ENCODE measurements at regions not wholly inside any gene's neighbourhood (a gene's known extent, or its start where the extent isn't known, plus 50 kb on each side); places are given as distances from the start of the nearest gene placed in this dataset.

GRCh38 chr5:116685931-116686330, 111.3 kb upstream of the SEMA6A start:
- no peak for ATAC-seq
- DNase-seq: no peak

- ATAC-seq: no peak
- no peak for DNase-seq
Measured at GRCh38 chr5:116685069-116685468, 110.4 kb upstream of the SEMA6A start.

- DNase-seq: no peak
- ATAC-seq: no peak
Measured at GRCh38 chr5:116681334-116682013, 106.9 kb upstream of the SEMA6A start.

- DNase-seq (no peak), ATAC-seq (no peak)
Measured at GRCh38 chr5:116675626-116675910, 100.9 kb upstream of the SEMA6A start.

- DNase-seq: no peak
Measured at GRCh38 chr5:116674881-116675625, 100.4 kb upstream of the SEMA6A start.

GRCh38 chr5:116673453-116673852, 98.8 kb upstream of the SEMA6A start:
- no peak for ATAC-seq

More at GRCh38 chr5:116674881-116675625, 100.4 kb upstream of the SEMA6A start:
- ATAC-seq: no peak

GRCh38 chr5:116672203-116672602, 97.6 kb upstream of the SEMA6A start:
- no peak for ATAC-seq
- DNase-seq: no peak

More at GRCh38 chr5:116673453-116673852, 98.8 kb upstream of the SEMA6A start:
- no peak for DNase-seq

GRCh38 chr5:116671211-116671736, 96.7 kb upstream of the SEMA6A start:
- peak; percentile 46 for ATAC-seq
- no peak for DNase-seq

- DNase-seq: no peak
- no peak for ATAC-seq
Measured at GRCh38 chr5:116669261-116670031, 94.8 kb upstream of the SEMA6A start.

- no peak for DNase-seq
- ATAC-seq: no peak
Measured at GRCh38 chr5:116668390-116668789, 93.8 kb upstream of the SEMA6A start.

GRCh38 chr5:116666901-116667300, 92.3 kb upstream of the SEMA6A start:
- DNase-seq (no peak), ATAC-seq (no peak)

GRCh38 chr5:116664988-116665387, 90.4 kb upstream of the SEMA6A start:
- DNase-seq (no peak), ATAC-seq (no peak)

GRCh38 chr5:116663081-116663480, 88.5 kb upstream of the SEMA6A start:
- DNase-seq: no peak
- ATAC-seq: no peak

GRCh38 chr5:116661419-116661818, 86.8 kb upstream of the SEMA6A start:
- ATAC-seq (no peak), DNase-seq (no peak)

GRCh38 chr5:116660929-116661328, 86.3 kb upstream of the SEMA6A start:
- no peak for ATAC-seq

GRCh38 chr5:116658830-116659229, 84.2 kb upstream of the SEMA6A start:
- ATAC-seq (no peak), DNase-seq (no peak)

More at GRCh38 chr5:116660929-116661328, 86.3 kb upstream of the SEMA6A start:
- no peak for DNase-seq

- DNase-seq (no peak), ATAC-seq (no peak)
Measured at GRCh38 chr5:116658141-116658540, 83.5 kb upstream of the SEMA6A start.

GRCh38 chr5:116655431-116655830, 80.8 kb upstream of the SEMA6A start:
- DNase-seq (no peak), ATAC-seq (no peak)

- ATAC-seq: no peak
- no peak for DNase-seq
Measured at GRCh38 chr5:116654925-116655324, 80.3 kb upstream of the SEMA6A start.

- DNase-seq (no peak), ATAC-seq (no peak)
Measured at GRCh38 chr5:116652903-116653302, 78.3 kb upstream of the SEMA6A start.

- no peak for DNase-seq
- no peak for ATAC-seq
Measured at GRCh38 chr5:116652196-116652729, 77.6 kb upstream of the SEMA6A start.

GRCh38 chr5:116651653-116652052, 77.0 kb upstream of the SEMA6A start:
- no peak for DNase-seq
- ATAC-seq: no peak

GRCh38 chr5:116650964-116651363, 76.3 kb upstream of the SEMA6A start:
- ATAC-seq (no peak), DNase-seq (no peak)

Data from stimulated activated naive CD8-positive, alpha-beta T cell treated with anti-CD3 and anti-CD28 coated beads, Interleukin-15, Interleukin-2, amounts not matched to agents 100 U/mL and 50 U/mL, for 24 hours (primary cell).